ENCODE measurements at regions not wholly inside any gene's neighbourhood (a gene's known extent, or its start where the extent isn't known, plus 50 kb on each side); places are given as distances from the start of the nearest gene placed in this dataset.

DNA sequence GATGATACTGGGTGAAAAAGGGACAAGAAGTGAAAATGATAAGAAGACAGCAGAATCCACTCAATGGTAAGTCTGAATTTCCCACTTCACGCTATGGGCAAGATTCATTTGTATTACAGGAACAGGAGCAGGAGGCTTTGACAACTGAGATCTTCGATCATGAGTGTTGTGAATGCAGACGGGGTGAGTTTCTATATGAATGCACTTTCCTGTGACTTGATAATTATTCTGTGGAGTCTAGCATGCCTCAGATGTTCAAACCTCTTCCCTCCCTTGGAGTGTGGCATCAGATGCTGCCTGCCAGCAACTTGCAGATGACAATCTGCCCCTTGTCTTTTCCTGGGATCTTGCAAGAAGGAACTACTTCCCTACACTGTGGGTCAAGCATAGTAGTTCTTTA, 225.4 kb downstream of the HLX start:
- no peak for DNase-seq (ENCODE audit: low read depth in 2 of 2)

DNA sequence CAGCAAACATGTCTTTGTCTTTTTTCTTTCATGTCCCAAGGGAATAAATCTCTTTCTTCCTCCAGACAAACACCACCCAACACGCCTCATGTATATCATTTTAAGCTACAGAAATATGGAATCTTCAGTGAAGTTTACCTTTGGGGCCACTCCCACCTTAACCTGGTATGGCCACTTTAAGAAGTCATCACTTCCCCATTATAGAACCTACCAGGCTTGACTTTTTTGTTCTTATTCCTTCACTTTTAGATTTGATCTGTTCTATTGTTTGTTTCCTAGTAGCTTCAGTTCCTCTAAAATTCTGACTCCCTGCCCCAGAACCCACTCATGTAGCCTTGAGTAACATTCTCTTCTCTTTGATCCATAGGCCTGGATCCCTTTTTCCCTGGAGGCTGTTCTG, 226.3 kb downstream of the HLX start:
- DNase-seq (ENCODE audit: low read depth in 2 of 2) = no peak

- no peak for DNase-seq (ENCODE audit: low read depth in 2 of 2)
These were observed 227.4 kb downstream of the HLX start for GRCh38 chr1:221106616-221107015.

DNA sequence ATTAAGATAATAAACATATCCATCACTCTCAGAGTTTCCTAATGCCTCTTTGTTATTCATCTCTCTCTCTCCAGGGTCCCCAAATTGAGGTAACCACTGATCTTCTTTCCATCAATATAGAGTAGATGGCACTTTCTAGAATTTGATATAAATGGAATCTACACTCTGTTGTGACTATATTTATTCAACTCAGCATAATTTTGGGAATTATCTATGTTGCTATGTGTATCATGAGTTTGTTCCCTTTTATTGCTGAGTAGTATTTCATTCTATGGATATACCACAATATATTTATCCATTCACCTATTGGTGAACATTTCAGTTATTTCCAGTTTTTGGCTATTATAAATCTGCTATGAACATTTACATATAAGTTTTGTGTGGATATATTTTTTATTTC, 230.7 kb downstream of the HLX start:
- no peak for DNase-seq (ENCODE audit: low read depth in 2 of 2)

- no peak for DNase-seq (ENCODE audit: low read depth in 2 of 2)
These were observed 237.9 kb downstream of the HLX start for GRCh38 chr1:221117133-221117532.

DNA sequence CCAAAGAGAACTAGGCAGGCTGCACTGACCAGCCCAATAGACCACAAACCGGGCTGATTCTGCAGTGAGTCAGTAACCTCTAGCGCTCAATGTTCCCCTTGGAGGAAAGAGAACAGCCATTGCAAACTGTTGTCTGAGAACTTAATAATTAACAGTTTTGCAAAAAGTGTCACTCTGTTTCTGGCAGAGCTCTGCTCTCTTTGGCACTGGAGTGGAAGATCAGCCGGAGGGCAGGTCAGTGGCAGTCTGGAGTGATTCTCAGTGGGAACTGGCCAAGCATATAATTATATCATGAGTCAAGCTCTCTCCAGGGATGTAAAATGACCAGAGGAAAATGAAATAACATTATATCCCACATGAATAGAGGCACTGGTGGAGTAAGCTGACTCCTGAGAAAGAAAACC, 238.3 kb downstream of the HLX start:
- DNase-seq (ENCODE audit: low read depth in 2 of 2) = no peak

GRCh38 chr1:221118176-221118937, 239.1 kb downstream of the HLX start:
- DNase-seq (ENCODE audit: low read depth in 2 of 2) = no peak

GRCh38 chr1:221118938-221119320, 239.7 kb downstream of the HLX start:
- no peak for DNase-seq (ENCODE audit: low read depth in 2 of 2)

DNA sequence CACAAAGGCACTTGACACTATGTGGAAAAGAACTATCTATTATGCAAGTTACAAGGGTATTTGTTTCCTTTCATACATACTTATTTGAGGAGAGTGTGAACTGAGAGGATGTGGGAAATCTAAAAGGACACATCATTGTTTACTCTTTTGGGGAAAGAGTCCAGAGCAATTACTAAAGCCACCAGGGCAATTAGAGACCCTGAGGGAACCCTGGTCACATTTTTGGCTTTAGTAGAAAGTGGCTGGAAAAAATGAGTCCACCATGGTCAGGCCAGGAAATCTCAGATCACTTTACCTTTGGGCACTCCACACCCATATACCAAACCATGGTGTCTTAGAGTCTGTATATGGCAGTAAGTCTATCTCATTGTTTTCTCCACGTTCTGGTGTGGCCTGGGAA, 243.3 kb downstream of the HLX start:
- no peak for DNase-seq (ENCODE audit: low read depth in 2 of 2)

DNA sequence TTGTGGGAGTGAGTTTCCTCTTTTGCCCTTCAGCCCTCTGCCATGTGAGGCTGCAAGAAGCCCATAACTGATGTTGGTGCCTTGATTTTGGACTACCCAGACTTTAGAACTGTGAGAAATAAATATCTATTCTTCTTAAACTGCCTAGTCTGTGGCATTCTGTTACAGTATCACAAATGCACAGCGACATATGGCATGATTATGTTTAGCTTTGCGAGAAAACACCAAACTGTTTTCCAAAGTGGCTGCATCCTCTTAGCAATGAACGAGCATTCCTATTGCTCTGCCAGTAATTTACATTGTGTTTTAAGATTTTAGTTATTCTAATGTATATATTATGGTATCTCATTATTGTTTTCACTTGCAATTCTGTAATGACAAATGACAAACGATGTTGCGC, 246.7 kb downstream of the HLX start:
- no peak for DNase-seq (ENCODE audit: low read depth in 2 of 2)

- no peak for DNase-seq (ENCODE audit: low read depth in 2 of 2)
These were observed 258.4 kb downstream of the HLX start for GRCh38 chr1:221137666-221138065.

GRCh38 chr1:221138516-221138915, 259.3 kb downstream of the HLX start:
- no peak for DNase-seq (ENCODE audit: low read depth in 2 of 2)

DNA sequence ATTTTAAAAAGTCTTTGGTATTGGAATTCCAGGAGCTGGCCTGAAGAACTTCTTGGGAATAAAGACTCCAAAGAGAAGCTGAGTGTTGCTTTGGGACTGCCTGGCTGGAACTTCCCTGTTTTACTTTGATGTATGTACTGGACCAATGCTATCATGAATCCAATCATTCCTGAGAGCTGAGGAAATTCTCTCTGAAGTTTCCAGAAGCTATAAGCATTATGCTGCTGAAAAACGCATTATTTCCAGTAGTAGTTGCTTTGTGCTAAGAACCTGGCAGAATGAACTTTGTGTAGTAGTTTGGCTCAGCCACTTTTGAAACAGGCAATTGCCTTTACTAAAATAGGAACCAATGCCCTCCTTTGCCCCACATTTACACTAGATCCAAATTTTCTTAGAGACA, 260.7 kb downstream of the HLX start:
- no peak for DNase-seq (ENCODE audit: low read depth in 2 of 2)

DNA sequence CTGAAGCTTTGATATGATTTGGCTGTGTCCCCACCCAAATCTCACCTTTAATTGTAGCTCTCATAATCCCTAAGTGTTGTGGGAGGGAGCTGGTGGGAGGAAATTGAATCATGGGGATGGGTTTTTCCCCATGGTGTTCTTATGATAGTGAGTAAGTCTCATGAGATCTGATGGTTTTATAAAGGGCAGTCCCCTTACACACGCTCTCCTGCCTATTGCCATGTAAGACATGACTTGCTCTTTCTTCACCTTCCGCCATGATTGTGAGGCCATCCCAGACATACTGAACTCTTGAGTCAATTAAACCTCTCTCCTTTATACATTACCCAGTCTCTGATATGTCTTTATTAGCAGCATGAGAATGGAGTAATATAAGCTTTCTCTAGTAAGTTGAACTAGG, 261.9 kb downstream of the HLX start:
- DNase-seq (ENCODE audit: low read depth in 2 of 2) = no peak

DNA sequence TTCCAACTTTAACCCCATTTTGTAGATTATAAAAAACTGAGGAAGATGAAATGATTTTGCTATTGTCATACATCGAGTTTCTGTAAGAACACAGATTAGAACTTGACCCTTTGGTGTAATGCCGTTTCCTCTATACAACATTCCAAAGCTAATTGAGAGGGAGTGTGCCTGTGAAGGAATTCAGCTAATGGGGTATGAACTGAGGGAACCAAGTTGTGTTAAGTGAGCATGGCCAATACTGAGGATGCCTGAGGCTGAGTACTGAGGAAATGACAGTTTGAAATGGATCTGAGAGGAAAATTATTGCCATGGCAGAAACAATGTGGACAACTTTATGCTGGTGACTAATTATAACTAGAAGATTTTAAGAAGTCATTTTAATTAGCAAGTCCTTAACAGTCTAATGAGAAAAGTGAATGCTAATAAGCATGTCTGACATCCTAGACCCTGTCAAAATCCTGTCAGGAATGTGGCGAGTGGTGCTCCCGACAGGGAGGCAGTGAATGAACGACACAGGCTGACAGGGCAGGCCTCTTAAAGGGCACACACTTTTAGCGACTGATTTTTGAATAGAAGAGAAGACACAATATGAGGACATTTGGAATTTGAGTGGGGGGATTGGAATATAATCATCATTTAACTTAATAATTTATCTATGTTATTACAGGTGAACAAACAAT, 262.5 kb downstream of the HLX start:
- no peak for DNase-seq (ENCODE audit: low read depth in 2 of 2)

- DNase-seq (ENCODE audit: low read depth in 2 of 2) = no peak
These were observed 269.4 kb downstream of the HLX start for GRCh38 chr1:221148660-221149059.

GRCh38 chr1:221149111-221149510, 269.9 kb downstream of the HLX start:
- DNase-seq (ENCODE audit: low read depth in 2 of 2) = no peak

DNA sequence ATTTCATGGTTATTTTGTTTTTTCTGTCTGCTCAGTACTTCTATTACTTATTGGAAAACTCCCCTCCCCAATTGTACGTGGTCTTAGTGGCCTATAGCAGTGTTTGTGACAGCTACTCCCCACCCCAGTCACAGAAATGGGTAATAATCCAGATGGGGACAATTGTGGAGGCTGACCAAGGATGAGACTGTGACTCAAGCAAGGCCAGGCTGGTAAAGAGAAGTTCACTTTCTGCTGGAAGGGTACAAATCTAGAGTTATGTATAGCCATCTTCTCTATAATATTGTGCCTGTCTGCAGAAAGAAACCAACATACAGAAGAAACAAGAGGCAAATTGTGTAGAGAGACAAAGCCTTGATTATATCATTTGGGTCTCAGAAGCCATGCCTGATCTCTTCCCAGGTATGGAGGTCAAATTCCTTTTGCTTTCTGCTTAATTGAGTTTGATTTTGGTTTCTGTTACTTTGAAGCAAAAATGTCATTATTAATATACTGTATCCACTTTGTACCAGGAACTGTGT, 270.4 kb downstream of the HLX start:
- DNase-seq (ENCODE audit: low read depth in 2 of 2) = no peak

DNA sequence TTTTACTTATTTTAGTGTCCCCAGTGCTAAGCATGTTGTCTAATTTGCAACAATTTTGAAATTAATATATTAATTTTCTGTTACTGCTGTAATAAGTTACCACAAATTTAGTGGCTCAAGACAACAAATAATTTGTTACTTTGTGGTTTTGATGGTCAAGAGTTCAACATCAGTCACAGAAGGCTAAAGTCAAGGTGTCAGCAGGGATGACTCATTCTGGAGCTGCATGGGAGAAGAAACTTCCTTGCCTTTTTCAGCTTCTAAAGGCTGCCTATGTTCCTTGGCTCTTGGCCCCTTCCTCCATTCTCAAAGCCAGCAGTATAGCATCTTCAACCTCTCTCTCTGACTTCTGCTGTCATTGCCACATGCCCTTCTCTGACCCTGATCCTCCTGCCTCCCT, 271.8 kb downstream of the HLX start:
- DNase-seq (ENCODE audit: low read depth in 2 of 2) = no peak

- DNase-seq (ENCODE audit: low read depth in 2 of 2) = no peak
These were observed 275.7 kb downstream of the HLX start for GRCh38 chr1:221154932-221155331.

DNA sequence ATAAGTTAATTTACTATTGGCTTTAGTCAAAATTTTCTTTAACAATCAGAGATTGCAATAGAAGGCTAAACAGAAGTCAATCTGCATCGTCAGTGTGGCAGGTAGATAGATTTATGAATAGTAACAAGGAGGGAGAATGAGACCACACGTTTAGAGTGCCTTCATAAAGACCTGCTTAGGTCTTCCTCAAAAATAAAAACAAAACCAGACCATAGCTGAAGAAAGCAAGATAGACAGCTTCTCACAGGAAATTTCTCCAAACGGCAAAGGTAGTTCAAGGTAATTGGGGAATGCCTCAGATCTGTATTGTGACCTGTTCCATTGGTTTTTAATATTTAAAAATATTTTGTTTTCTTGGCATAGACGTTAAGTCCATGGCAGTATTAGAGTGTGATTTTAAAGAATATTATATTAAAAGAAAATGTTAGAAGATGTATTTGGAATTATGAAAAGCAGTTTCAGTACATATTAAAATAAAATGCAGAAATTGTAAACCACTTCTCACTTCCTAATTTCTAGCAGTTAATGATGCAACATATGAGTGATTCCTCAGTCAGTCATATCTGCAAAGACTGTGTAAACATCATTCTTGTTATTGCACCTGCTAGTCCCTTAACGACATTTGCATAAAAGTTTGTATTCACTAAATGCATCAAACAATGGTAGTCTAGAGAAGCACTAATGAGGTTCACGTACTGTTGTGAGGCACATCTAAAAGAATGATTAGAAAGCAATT, 278.0 kb downstream of the HLX start:
- DNase-seq (ENCODE audit: low read depth in 2 of 2) = no peak

- DNase-seq (ENCODE audit: low read depth in 2 of 2) = no peak
These were observed 280.4 kb downstream of the HLX start for GRCh38 chr1:221159608-221160007.

DNA sequence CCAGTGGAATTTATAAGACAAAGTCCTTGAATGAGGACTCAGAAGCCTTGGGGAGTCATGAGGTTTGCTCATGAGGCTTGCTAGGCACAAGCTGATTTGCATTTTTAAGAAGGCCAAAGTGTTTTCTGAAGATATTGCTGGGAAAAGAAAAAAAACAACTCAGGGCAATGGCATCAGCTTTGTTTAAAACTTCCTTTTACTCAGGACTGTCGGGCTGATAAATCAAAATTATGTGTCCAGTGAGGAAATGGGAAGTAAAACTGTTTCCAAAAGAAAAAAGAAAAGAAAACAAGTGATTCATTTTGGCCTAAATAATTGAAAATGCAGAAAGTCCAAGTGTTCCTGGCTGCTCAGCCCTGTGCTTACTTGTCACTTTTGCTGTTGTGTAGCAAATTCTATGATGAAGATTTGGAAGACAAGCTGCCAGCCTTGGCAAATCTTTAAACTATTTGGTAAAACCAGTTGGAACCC, 282.4 kb downstream of the HLX start:
- DNase-seq (ENCODE audit: low read depth in 2 of 2) = no peak
